GM12878 (cell line): ENCODE measurements at regions not wholly inside any gene's neighbourhood (a gene's known extent, or its start where the extent isn't known, plus 50 kb on each side); places are given as distances from the start of the nearest gene placed in this dataset.

Experiments used
- ATAC-seq: fragments of 200-7000 bp; cut with Tn5 transposase; 3 replicates; pipeline ENCODE4 v1.9.1; 2020; ENCODE audit warnings: mild to moderate bottlenecking, moderate library complexity
- BruUV-seq: library from RNA; stranded (reverse); fragments of 400-500 nt; replicated peaks from 2 replicates; lab custom pipeline; 2021; lab: Mats Ljungman, UMichigan
- CTCF ChIA-PET: fragments of 300-600 bp; sonication (Branson Sonifier 250); formaldehyde crosslinking; extraction: SDS; loops from one replicate; lab custom pipeline; 2021; ENCODE audit warnings: inconsistent platforms; lab: Yijun Ruan, JAX
- POLR2A ChIA-PET: fragments of 350-600 bp; formaldehyde crosslinking; extraction: SDS; loops from one replicate; lab custom pipeline; 2021; ENCODE audit warnings: inconsistent platforms; lab: Charles Lee
- RAD21 ChIA-PET: fragments of 300-600 bp; sonication (Branson Sonifier 250); formaldehyde crosslinking; loops from one replicate; lab custom pipeline; 2023; ENCODE audit warnings: antibody characterized with exemption; ENCODE audit not compliant: unreplicated experiment; lab: Charles Lee
- SMC1A ChIA-PET: fragments of 300-600 bp; sonication (Branson Sonifier 250); formaldehyde crosslinking; loops from one replicate; lab custom pipeline; 2023; ENCODE audit not compliant: unreplicated experiment, uncharacterized antibody; lab: Charles Lee
- DNase-seq: peaks from one replicate; pipeline ENCODE4 v3.0.0-alpha.2; 2011; ENCODE audit warnings: low read depth, low spot score
- FAIRE-seq: peaks from 3 replicates; lab custom pipeline; 2011; peaks lifted over from hg19 to GRCh38; lab: Jason Lieb, UNC
- H2AFZ ChIP-seq: 2 replicates; pipeline ENCODE4 v1.6.0; 2011; ENCODE audit warnings: low read depth, low read length, control low read depth; ENCODE audit not compliant: control insufficient read depth
- H3K27ac ChIP-seq: 2 replicates; pipeline ENCODE4 v1.5.1; 2011; ENCODE audit warnings: control low read depth; ENCODE audit not compliant: control insufficient read depth, insufficient read depth
- H3K27me3 ChIP-seq, 2 experiments: replicated peaks in 1 of 2; 2 replicates each; pipeline versions ENCODE4 v1.6.0 to v1.6.1; 2011; ENCODE audit warnings: low read length in 1 of 2; ENCODE audit not compliant: control insufficient read depth in 2 of 2, insufficient read depth in 2 of 2
- H3K36me3 ChIP-seq, 2 experiments: 2 replicates each; pipeline ENCODE4 v1.5.1; 2011; ENCODE audit warnings: low read length in 1 of 2; ENCODE audit not compliant: control insufficient read depth in 2 of 2, insufficient read depth in 2 of 2
- H3K4me1 ChIP-seq: 2 replicates; pipeline ENCODE4 v1.6.1; 2011; ENCODE audit warnings: mild to moderate bottlenecking, low read length, moderate library complexity, mixed read lengths; ENCODE audit not compliant: control insufficient read depth, insufficient read depth
- H3K4me2 ChIP-seq: 2 replicates; pipeline ENCODE4 v1.6.0; 2011; ENCODE audit warnings: control low read depth; ENCODE audit not compliant: control insufficient read depth, insufficient read depth
- H3K4me3 ChIP-seq: fragments of 200-600 bp; sonication (generic); 2 replicates; pipeline ENCODE4 v1.5.1; 2016
- H3K79me2 ChIP-seq: 2 replicates; pipeline ENCODE4 v1.6.0; 2011; ENCODE audit warnings: low read length; ENCODE audit not compliant: control insufficient read depth, insufficient read depth
- H3K9ac ChIP-seq: 2 replicates; pipeline ENCODE4 v1.8.0; 2011; ENCODE audit warnings: low read length, control low read depth, mixed read lengths; ENCODE audit not compliant: control insufficient read depth, insufficient read depth
- H3K9me3 ChIP-seq: replicated peaks from 3 replicates; pipeline ENCODE4 v1.5.1; 2011; ENCODE audit warnings: mild to moderate bottlenecking, low read length; ENCODE audit not compliant: control insufficient read depth, insufficient read depth
- H4K20me1 ChIP-seq: 2 replicates; pipeline ENCODE4 v1.6.0; 2011; ENCODE audit not compliant: control insufficient read depth, insufficient read depth
- ATF3 ChIP-seq: IDR thresholded peaks from 2 replicates; pipeline ENCODE4 v1.6.1; 2011; ENCODE audit warnings: low read depth, mild to moderate bottlenecking, low read length, moderate library complexity, borderline replicate concordance; ENCODE audit errors: extremely low read depth
- BRCA1 ChIP-seq: IDR thresholded peaks from 2 replicates; pipeline ENCODE4 v1.6.1; 2011; ENCODE audit warnings: low read depth, low read length, improper control_type of control experiment
- FOXK2 ChIP-seq: fragments of 450-650 bp; IDR thresholded peaks from 2 replicates; pipeline ENCODE4 v1.6.1; 2017; ENCODE audit warnings: mild to moderate bottlenecking, moderate library complexity
- FOXM1 ChIP-seq: IDR thresholded peaks from 2 replicates; pipeline ENCODE4 v1.6.1; 2012; ENCODE audit warnings: low read depth, mild to moderate bottlenecking, inconsistent platforms, low read length, moderate library complexity
- KAT2A ChIP-seq: conservative IDR thresholded peaks from 2 replicates; pipeline ENCODE4 v1.6.1; 2011; ENCODE audit warnings: low read depth, low read length; ENCODE audit not compliant: control insufficient read depth
- MTA2 ChIP-seq: fragments of 450-650 bp; IDR thresholded peaks from 2 replicates; pipeline ENCODE4 v1.6.1; 2016; ENCODE audit warnings: low read depth, mild to moderate bottlenecking, moderate library complexity
- PBX3 ChIP-seq: IDR thresholded peaks from 2 replicates; pipeline ENCODE4 v1.6.1; 2011; ENCODE audit warnings: mild to moderate bottlenecking, low read depth, low read length, moderate library complexity; ENCODE audit not compliant: insufficient replicate concordance
- TARDBP ChIP-seq: IDR thresholded peaks from 2 replicates; pipeline ENCODE4 v1.6.1; 2016; ENCODE audit warnings: borderline replicate concordance
- ZNF622 ChIP-seq: fragments of 450-650 bp; IDR thresholded peaks from 2 replicates; pipeline ENCODE4 v1.6.1; 2017; ENCODE audit warnings: mild to moderate bottlenecking, inconsistent platforms
- WGBS: methylation state at CpG from one replicate; pipeline ENCODE4 v1.1.6; 2016; ENCODE audit warnings: low lambda C conversion rate; ENCODE audit not compliant: insufficient replicate concordance, insufficient coverage; ENCODE audit errors: missing lambda C conversion rate; 5-methylcytosine and 5-hydroxymethylcytosine counted together
- in situ Hi-C: fragments of 300-500 bp; cut with MboI; formaldehyde crosslinking; loops from 9 replicates; pipeline ENCODE4 v1.14.3; 2018; ENCODE audit warnings: mixed read lengths
- intact Hi-C: fragments of 100-400 bp; cut with micrococcal nuclease; formaldehyde crosslinking; loops from one replicate; pipeline ENCODE4 v1.14.2; 2022; ENCODE audit not compliant: unreplicated experiment

- 0 out of 2 replicates have a peak overlapping the region, but pooled peaks have one; percentile 3 for H3K4me2 ChIP-seq
- no peak for FAIRE-seq
- H3K36me3 ChIP-seq = no peaks in the 10 kb centered on the region
- no peak for TF ChIP-seq ZNF622
- no peak for TF ChIP-seq KAT2A
- no peak for TF ChIP-seq FOXK2
- TF ChIP-seq PBX3 = no peak
- no peak for TF ChIP-seq FOXM1
- TF ChIP-seq BRCA1 = no peak
- no peak for TF ChIP-seq ATF3
- TF ChIP-seq TARDBP = no peak
- TF ChIP-seq MTA2 = no peak
- H3K9ac ChIP-seq = no peak overlapping the region
- H4K20me1 ChIP-seq = no peaks in the 10 kb centered on the region
- WGBS = 50% methylated on average over 2 of the region's 2 CpGs
- no peaks in the 10 kb centered on the region for H3K27me3 ChIP-seq
- no peak overlapping the region for H3K4me3 ChIP-seq
- peaks cover 2% of the 10 kb centered on the region; the same call in 1 of the 3 replicates for H3K9me3 ChIP-seq
- H3K79me2 ChIP-seq = no peaks in the 10 kb centered on the region
- ChIA-PET POLR2A (interaction anchor here (1.9 kb wide), 1 partner anchor 53 kb away, joined by 5 read pairs; no protein-coding TSS in a partner anchor), RAD21 (interaction anchor here (1.0 to 4.0 kb wide), 8 partner anchors 12 to 150 kb away, joined by 3 to 24 read pairs (median 3); no protein-coding TSS in a partner anchor), SMC1A (interaction anchor here (0.9 to 5.6 kb wide), 19 partner anchors 9 to 143 kb away, joined by 3 to 38 read pairs (median 4); no protein-coding TSS in a partner anchor), CTCF (interaction anchor here (0.8 to 2.2 kb wide), 4 partner anchors 12 to 69 kb away, joined by 3 to 7 read pairs (median 4); no protein-coding TSS in a partner anchor)
- peaks cover 6% of the 10 kb centered on the region; the same call in 1 of the 2 replicates for H3K4me1 ChIP-seq
- in situ Hi-C loops = no loop called here
- peak; percentile 43 for ATAC-seq
- no peak for DNase-seq
- no peak overlapping the region; the same call in 1 of the 2 replicates for H3K27ac ChIP-seq
- intact Hi-C loops = no loop called here
- BruUV-seq = no TSS peak
- H2AFZ ChIP-seq = no peak overlapping the region
These were observed 128.1 kb upstream of the LY86 start for GRCh38 chr6:6460416-6460815.
